HepG2 (cell line): ENCODE measurements at regions not wholly inside any gene's neighbourhood (a gene's known extent, or its start where the extent isn't known, plus 50 kb on each side); places are given as distances from the start of the nearest gene placed in this dataset.

Experiments
- ATAC-seq: fragments of 200-7000 bp; cut with Tn5 transposase; 3 replicates; pipeline ENCODE4 v1.9.1; 2020; ENCODE audit warnings: mild to moderate bottlenecking, moderate library complexity
- BruUV-seq: library from RNA; stranded (reverse); fragments of 400-500 nt; replicated peaks from 2 replicates; lab custom pipeline; 2021; lab: Mats Ljungman, UMichigan
- CTCF ChIA-PET: fragments of 300-600 bp; formaldehyde crosslinking; extraction: SDS; loops from one replicate; lab custom pipeline; 2021; ENCODE audit warnings: low total read pairs, inconsistent platforms, low intra/inter-chr PET ratio; lab: Yijun Ruan, JAX
- POLR2A ChIA-PET: fragments of 350-600 bp; sonication (Branson Sonifier 250); formaldehyde crosslinking; loops from one replicate; lab custom pipeline; 2020; ENCODE audit warnings: antibody characterized with exemption, inconsistent platforms; lab: Yijun Ruan, JAX
- DNase-seq: peaks from one replicate; pipeline ENCODE4 v3.0.0-alpha.2; 2015; ENCODE audit warnings: low spot score
- FAIRE-seq: peaks from 3 replicates; lab custom pipeline; 2011; peaks lifted over from hg19 to GRCh38; lab: Jason Lieb, UNC
- H2AFZ ChIP-seq: one replicate; pipeline ENCODE4 v1.6.1; 2011; ENCODE audit warnings: low read length, inconsistent platforms
- H3K27ac ChIP-seq: fragments of 300-600 bp; 3 replicates; pipeline ENCODE4 v1.8.0; 2011; ENCODE audit warnings: mixed run types, mild to moderate bottlenecking, mixed read lengths, low read length, inconsistent platforms; ENCODE audit not compliant: insufficient read depth; ENCODE audit errors: extremely low read length
- H3K27me3 ChIP-seq, 2 experiments: fragments of 200-600 bp in 1 of 2; 2 replicates in 1 of 2; 3 replicates in 1 of 2; pipeline versions ENCODE4 v1.6.0 to v1.8.0; 2011; ENCODE audit warnings: low read length in 2 of 2, mild to moderate bottlenecking in 2 of 2, moderate library complexity in 2 of 2, inconsistent platforms in 1 of 2; ENCODE audit not compliant: insufficient read depth in 2 of 2, control insufficient read depth in 1 of 2
- H3K36me3 ChIP-seq, 2 experiments: fragments of 200-600 bp in 1 of 2; replicated peaks in 1 of 2; 2 replicates in 1 of 2; 3 replicates in 1 of 2; pipeline versions ENCODE4 v1.5.1 to v1.8.0; 2011; ENCODE audit warnings: low read length in 2 of 2, inconsistent platforms in 1 of 2; ENCODE audit not compliant: insufficient read depth in 2 of 2, control insufficient read depth in 1 of 2
- H3K4me1 ChIP-seq: 2 replicates; pipeline ENCODE4 v1.5.1; 2012; ENCODE audit warnings: low read length, inconsistent platforms; ENCODE audit not compliant: insufficient read depth
- H3K4me2 ChIP-seq: 2 replicates; pipeline ENCODE4 v1.6.0; 2011; ENCODE audit warnings: low read depth, low read length, inconsistent platforms
- H3K4me3 ChIP-seq, 3 experiments: fragments of 200-600 bp in 1 of 3; sonication (generic), shearing (Covaris generic) in 1 of 3; replicated peaks in 1 of 3; 2 replicates each; pipeline ENCODE4 v1.5.1; 2011 to 2016; ENCODE audit warnings: low read length in 3 of 3, inconsistent platforms in 2 of 3, low read depth in 2 of 3, mild to moderate bottlenecking in 2 of 3, control low read depth in 1 of 3, mixed read lengths in 1 of 3; ENCODE audit not compliant: insufficient read depth in 1 of 3
- H3K79me2 ChIP-seq: one replicate; pipeline ENCODE4 v1.6.1; 2011; ENCODE audit warnings: low read length, inconsistent platforms; ENCODE audit not compliant: insufficient read depth
- H3K9ac ChIP-seq: 2 replicates; pipeline ENCODE4 v1.6.0; 2011; ENCODE audit warnings: mild to moderate bottlenecking, low read depth, low read length, inconsistent platforms; ENCODE audit not compliant: insufficient read depth
- H3K9me3 ChIP-seq: 2 replicates; pipeline ENCODE4 v1.5.1; 2012; ENCODE audit warnings: mild to moderate bottlenecking, low read length
- H4K20me1 ChIP-seq: 2 replicates; pipeline ENCODE4 v1.6.0; 2011; ENCODE audit warnings: inconsistent platforms, mild to moderate bottlenecking, low read length, moderate library complexity; ENCODE audit not compliant: insufficient read depth
- ARID2 ChIP-seq: sonication (generic); formaldehyde crosslinking; IDR thresholded peaks from 2 replicates; pipeline ENCODE4 v1.8.1; 2022; ENCODE audit warnings: mild to moderate bottlenecking, missing genetic modification reagents, borderline replicate concordance
- KLF12 ChIP-seq: sonication (generic); formaldehyde crosslinking; IDR thresholded peaks from 2 replicates; pipeline ENCODE4 v1.4.0; 2020; ENCODE audit warnings: missing genetic modification reagents, borderline replicate concordance
- NFKBIZ ChIP-seq: IDR thresholded peaks from 2 replicates; pipeline ENCODE4 v1.6.1; 2018; ENCODE audit warnings: missing genetic modification reagents, missing compliant biosample characterization
- POGZ ChIP-seq: sonication (generic); formaldehyde crosslinking; IDR thresholded peaks from 2 replicates; pipeline ENCODE4 v1.4.0; 2020; ENCODE audit warnings: mild to moderate bottlenecking, missing genetic modification reagents
- WGBS: methylation state at CpG from one replicate; pipeline ENCODE4 v1.1.6; 2017; ENCODE audit warnings: low lambda C conversion rate; 5-methylcytosine and 5-hydroxymethylcytosine counted together
- in situ Hi-C: cut with HindIII; loops from 2 replicates; pipeline ENCODE4 v1.10.0; 2017; ENCODE audit warnings: low pct_unique_long_range_greater_than_20kb; ENCODE audit not compliant: extremely low pct_ligation_motif_present
- intact Hi-C: fragments of 100-400 bp; cut with micrococcal nuclease; formaldehyde crosslinking; loops from one replicate; pipeline ENCODE4 v1.10.0; 2022; ENCODE audit not compliant: unreplicated experiment
- TF ChIP-seq, protein P1 (sequence below): IDR thresholded peaks from 2 replicates; pipeline ENCODE4 v1.6.1; 2016; ENCODE audit warnings: control low read depth
- TF ChIP-seq, protein P2 (sequence below): sonication (generic); formaldehyde crosslinking; IDR thresholded peaks from 2 replicates; pipeline ENCODE4 v1.4.0; 2020; ENCODE audit warnings: missing genetic modification reagents

DNA sequence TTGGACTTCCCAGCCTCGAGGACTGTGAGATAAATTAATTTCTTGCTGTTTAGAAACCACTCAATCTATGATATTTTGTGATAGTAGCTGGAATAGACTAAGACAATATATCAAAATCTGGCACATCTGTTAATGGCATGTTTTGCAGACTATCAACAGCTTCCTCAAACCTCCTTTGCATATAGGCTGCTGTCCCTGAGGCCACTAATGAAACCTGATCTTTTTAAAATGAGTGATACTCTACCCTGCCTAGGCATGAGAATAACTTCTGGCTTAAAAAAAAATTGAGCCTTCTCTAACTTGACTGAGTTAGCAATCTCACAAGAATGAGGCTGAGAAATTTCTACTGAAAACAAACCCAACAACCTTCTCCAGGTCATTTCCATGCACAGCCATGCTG, 176.0 kb upstream of the CRBN start:
- Histone ChIP-seq H3K27me3 (no peaks in the 10 kb centered on the region), H3K9ac (no peak overlapping the region), H3K4me3 (no peak overlapping the region), H3K9me3 (no peaks in the 10 kb centered on the region; the same call in 1 of the 2 replicates), H2AFZ (no peak overlapping the region), H4K20me1 (no peaks in the 10 kb centered on the region), H3K4me2 (no peak overlapping the region), H3K79me2 (no peaks in the 10 kb centered on the region), H3K4me1 (no peaks in the 10 kb centered on the region), H3K36me3 (no peaks in the 10 kb centered on the region), H3K27ac (no peak overlapping the region)
- in situ Hi-C loops (no loop called here), intact Hi-C loops (no loop called here)
- no TSS peak for BruUV-seq
- ChIA-PET CTCF (no interaction called here), POLR2A (no interaction called here)
- DNase-seq = no peak
- no peak for FAIRE-seq
- TF ChIP-seq ARID2 (no peak), NFKBIZ (CRISPR knock-in tag) (no peak), KLF12 (no peak), POGZ (CRISPR knock-in tag) (no peak)
- TF ChIP-seq, protein P1, sequence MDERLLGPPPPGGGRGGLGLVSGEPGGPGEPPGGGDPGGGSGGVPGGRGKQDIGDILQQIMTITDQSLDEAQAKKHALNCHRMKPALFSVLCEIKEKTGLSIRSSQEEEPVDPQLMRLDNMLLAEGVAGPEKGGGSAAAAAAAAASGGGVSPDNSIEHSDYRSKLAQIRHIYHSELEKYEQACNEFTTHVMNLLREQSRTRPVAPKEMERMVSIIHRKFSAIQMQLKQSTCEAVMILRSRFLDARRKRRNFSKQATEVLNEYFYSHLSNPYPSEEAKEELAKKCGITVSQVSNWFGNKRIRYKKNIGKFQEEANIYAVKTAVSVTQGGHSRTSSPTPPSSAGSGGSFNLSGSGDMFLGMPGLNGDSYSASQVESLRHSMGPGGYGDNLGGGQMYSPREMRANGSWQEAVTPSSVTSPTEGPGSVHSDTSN (CRISPR knock-in tag) = no peak
- TF ChIP-seq, protein P2, sequence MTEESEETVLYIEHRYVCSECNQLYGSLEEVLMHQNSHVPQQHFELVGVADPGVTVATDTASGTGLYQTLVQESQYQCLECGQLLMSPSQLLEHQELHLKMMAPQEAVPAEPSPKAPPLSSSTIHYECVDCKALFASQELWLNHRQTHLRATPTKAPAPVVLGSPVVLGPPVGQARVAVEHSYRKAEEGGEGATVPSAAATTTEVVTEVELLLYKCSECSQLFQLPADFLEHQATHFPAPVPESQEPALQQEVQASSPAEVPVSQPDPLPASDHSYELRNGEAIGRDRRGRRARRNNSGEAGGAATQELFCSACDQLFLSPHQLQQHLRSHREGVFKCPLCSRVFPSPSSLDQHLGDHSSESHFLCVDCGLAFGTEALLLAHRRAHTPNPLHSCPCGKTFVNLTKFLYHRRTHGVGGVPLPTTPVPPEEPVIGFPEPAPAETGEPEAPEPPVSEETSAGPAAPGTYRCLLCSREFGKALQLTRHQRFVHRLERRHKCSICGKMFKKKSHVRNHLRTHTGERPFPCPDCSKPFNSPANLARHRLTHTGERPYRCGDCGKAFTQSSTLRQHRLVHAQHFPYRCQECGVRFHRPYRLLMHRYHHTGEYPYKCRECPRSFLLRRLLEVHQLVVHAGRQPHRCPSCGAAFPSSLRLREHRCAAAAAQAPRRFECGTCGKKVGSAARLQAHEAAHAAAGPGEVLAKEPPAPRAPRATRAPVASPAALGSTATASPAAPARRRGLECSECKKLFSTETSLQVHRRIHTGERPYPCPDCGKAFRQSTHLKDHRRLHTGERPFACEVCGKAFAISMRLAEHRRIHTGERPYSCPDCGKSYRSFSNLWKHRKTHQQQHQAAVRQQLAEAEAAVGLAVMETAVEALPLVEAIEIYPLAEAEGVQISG (CRISPR knock-in tag) = no peak
- 0% methylated on average over 1 of the region's 1 CpG for WGBS
- ATAC-seq = no peak
